NCI-H748 (cell line): ENCODE measurements at regions not wholly inside any gene's neighbourhood (a gene's known extent, or its start where the extent isn't known, plus 50 kb on each side); places are given as distances from the start of the nearest gene placed in this dataset.
A peak's percentile ranks its signal among the peaks of the same experiment; 100 is the strongest.

Experiments
- DNase-seq: peaks from one replicate; lab custom pipeline; 2025; ENCODE audit not compliant: unreplicated experiment; lab: John Stamatoyannopoulos, UW

DNA sequence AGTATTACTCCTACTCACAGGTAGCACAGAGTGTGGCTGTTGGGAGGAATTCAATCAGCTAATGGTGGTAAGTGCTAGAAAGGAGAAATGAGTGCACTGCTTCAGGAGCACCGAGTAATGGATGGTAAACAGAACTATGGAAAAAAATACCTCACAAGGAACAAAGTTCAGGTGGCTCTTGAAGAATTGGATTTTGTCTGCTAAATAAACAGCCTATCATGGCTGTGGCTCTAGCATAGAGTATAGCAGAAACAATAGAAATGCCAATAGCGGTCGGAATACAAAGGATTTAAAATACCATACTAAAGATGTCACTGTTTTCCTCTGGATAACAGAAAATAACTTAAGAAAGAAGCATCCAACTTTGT, 482.5 kb downstream of the NUP35 start:
- no peak for DNase-seq

DNA sequence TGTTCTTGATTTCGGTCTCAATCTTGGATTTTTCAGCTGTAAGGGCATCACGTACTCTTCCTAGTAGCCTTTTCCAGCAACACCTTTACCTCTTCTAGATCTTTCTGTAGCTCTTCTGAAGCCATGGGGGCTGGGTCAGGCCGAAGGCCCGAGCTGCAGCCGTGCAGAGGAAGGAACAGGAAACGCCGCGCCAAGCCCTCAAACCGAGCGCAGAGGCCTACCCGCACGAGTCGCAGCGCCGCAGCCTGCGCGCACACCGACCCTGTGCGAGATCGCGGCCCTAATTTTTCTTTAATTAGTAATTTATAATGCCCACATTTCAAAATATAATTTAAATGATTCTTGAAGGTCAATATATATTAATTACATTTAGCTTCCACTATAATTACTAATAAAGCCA, 483.8 kb downstream of the NUP35 start:
- DNase-seq: no peak

- no peak for DNase-seq
Measured at GRCh38 chr2:183608747-183609146, 484.5 kb downstream of the NUP35 start.

DNA sequence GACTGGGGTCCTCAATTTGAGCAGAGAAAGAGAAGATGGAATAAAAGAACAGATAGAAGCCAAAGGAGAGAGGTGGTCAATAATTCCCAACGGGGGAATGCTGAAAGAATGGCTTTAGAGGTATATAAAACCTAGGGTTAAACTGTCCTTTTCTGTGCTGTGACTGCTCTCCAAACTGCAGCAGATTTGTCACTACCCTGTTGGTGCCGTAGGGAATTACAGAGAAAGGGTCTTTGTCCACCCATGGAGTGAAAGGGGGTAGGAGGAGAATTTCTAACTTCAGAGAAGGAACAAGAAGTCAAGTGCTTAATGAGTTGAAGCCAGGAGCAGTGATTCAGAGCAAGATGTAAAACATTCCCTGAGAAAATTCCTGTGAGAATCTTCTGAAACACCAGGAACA, 486.5 kb downstream of the NUP35 start:
- DNase-seq: no peak

DNA sequence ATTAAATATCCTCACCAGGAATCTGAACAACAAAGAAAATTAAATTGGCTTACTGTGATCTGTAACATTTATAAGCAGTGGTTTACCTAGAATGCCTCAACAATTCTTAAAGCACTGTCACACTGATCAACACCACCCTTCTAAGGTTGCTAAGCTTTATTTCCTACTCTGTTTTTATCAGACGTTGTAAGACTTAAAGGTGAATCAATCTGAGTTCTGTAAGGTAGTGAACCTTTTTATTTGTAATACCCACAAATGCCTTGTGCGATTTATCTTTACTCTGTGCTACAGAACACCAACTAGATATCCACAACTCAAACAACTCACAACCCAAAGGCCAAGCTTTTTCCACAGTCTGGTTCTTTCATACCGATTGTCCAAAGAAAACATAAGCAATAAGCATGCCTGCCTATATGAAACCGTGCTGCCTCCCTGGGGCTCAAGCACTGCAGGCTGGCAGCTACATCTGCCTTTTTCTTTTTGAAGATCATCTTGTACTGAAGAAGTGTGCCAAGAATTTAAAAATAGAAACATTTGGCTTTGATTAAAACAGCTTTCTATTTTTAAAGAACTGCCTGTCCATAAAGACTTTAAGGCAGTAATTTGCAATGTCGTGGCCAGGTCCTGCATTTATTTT, 490.7 kb downstream of the NUP35 start:
- DNase-seq: no peak

GRCh38 chr2:183623227-183623626, 499.0 kb downstream of the NUP35 start:
- DNase-seq: no peak

GRCh38 chr2:183630964-183631363, 506.7 kb downstream of the NUP35 start:
- no peak for DNase-seq

GRCh38 chr2:183656121-183656520, 531.9 kb downstream of the NUP35 start:
- DNase-seq: no peak

GRCh38 chr2:183665425-183665824, 541.2 kb downstream of the NUP35 start:
- peak; percentile 99 for DNase-seq

- peak; percentile 34 for DNase-seq
Measured at GRCh38 chr2:183666031-183666430, 541.8 kb downstream of the NUP35 start.

GRCh38 chr2:183671233-183671632, 547.0 kb downstream of the NUP35 start:
- DNase-seq: no peak

- peak; percentile 84 for DNase-seq
Measured at GRCh38 chr2:183678908-183679307, 554.7 kb downstream of the NUP35 start.

- DNase-seq: no peak
Measured at GRCh38 chr2:183680573-183680972, 556.3 kb downstream of the NUP35 start.

DNA sequence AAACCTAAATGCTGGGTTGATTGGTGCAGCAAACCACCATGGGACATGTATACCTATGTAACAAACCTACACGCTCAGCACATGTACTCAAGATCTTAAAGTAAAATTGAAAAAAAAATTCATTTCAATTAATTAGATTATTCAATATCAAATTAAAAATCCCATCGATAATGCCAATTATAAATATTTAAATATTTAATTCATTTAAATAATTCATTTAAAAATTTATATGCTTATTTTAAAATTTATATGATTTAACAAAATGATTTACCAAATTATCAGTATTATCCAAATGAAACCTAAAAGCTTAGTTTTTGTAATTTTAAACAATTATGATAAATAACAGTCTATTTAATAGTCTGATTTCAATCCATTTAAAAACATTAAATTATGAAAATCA, 560.4 kb downstream of the NUP35 start:
- DNase-seq: no peak

- DNase-seq: no peak
Measured at GRCh38 chr2:183696028-183696427, 571.8 kb downstream of the NUP35 start.

GRCh38 chr2:183709829-183710228, 585.6 kb downstream of the NUP35 start:
- no peak for DNase-seq

GRCh38 chr2:183718246-183718645, 594.0 kb downstream of the NUP35 start:
- no peak for DNase-seq

DNA sequence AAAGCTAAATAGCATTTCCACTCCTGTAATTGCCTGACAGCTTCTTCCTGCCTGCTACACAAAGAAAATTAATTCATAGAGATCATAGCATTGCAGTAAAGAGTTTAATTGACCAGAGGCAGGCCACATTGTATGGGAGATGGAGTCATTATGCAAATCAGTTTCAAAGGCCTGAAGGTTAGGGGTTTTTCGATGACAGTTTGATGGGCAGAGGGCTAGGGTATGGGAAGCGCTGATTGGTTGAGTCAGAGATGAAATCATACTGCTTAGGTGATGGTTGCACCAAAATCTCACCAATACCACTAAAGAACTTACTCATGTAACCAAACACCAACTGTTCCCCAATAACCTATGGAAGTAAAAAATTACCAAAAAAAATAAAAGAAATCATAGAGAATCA, 599.0 kb downstream of the NUP35 start:
- no peak for DNase-seq

- no peak for DNase-seq
Measured at GRCh38 chr2:183729380-183729779, 605.1 kb downstream of the NUP35 start.

- no peak for DNase-seq
Measured at GRCh38 chr2:183740241-183740640, 616.0 kb downstream of the NUP35 start.

DNA sequence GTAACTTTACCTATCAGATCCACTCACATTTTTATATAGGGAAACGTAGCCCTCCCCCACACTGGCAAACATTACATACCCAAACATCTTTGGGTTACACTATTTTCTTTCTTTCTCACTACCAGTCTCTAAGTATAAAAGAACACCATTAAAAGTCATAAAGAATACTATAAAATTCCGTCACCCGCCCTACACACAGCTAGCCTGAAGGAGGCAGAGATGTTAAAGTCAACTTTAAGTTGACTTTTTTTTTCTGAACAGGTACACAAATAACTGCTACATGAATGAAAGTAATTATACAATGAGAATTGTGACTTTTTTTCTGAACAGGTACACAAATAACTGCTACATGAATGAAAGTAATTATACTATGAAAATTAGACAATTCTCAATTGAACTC, 628.3 kb downstream of the NUP35 start:
- no peak for DNase-seq

DNA sequence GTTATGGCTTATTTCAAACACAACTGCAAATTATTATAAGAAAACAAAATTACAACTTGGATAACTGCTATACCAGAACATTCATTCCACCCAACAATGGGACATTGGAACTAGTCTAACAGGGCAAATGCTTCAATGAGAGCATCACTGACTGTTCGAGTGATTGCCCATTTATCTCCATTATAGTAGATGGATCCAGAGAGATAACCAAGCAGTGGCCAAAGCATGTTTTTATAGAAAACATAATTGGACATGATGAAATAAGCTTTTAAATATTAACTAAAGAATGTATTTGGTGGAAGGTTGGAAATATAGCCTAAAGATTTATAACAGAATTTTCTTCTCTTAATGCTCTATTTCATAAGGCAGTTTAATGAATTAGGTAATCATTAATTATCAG, 634.8 kb downstream of the NUP35 start:
- no peak for DNase-seq

DNA sequence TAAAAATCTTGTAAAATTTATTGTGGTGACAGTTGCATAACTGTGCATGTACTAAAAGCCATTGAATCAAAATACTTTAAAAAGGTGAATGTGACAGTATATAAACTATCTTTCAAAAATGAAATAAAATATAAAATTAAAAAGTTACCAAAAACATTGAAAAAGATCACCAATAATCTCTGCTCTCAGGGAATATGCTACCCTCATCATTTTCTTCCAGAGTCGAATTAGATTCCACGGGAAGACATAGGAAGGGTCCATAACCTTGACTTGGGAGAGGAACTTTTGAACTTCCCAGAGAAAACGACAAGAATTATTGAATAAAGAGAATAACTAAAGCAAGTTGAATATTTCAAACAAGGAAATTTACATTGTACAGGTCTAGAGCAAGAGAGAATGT, 649.5 kb downstream of the NUP35 start:
- DNase-seq: no peak

GRCh38 chr2:183780072-183780471, 655.8 kb downstream of the NUP35 start:
- DNase-seq: no peak
